B cell (primary cell): ENCODE measurements at regions not wholly inside any gene's neighbourhood (a gene's known extent, or its start where the extent isn't known, plus 50 kb on each side); places are given as distances from the start of the nearest gene placed in this dataset.

Source experiments
- ATAC-seq: fragments of 200-7000 bp; cut with Tn5 transposase; one replicate; pipeline ENCODE4 v1.10.0; 2021; ENCODE audit warnings: low read depth, mild to moderate bottlenecking, moderate number of reproducible peaks, moderate library complexity
- CTCF ChIA-PET: fragments of 350-600 bp; sonication (Branson Sonifier 250); formaldehyde crosslinking; loops from one replicate; lab custom pipeline; 2021; ENCODE audit warnings: antibody characterized with exemption, inconsistent platforms; lab: Charles Lee
- POLR2A ChIA-PET: fragments of 350-600 bp; sonication (Branson Sonifier 250); formaldehyde crosslinking; loops from one replicate; lab custom pipeline; 2021; ENCODE audit warnings: antibody characterized with exemption; lab: Charles Lee
- DNase-seq: peaks from one replicate; pipeline ENCODE4 v3.0.0; 2013
- H2AFZ ChIP-seq: 2 replicates; pipeline ENCODE4 v1.6.1; 2012; ENCODE audit warnings: mild to moderate bottlenecking, low read depth, low read length; ENCODE audit not compliant: insufficient read depth, poor library complexity, severe bottlenecking
- H3K27ac ChIP-seq, 2 donors: 1 replicate in 1 of 2; 2 replicates in 1 of 2; pipeline ENCODE4 v1.5.1; 2012 to 2013; ENCODE audit warnings: low read length in 2 of 2, mild to moderate bottlenecking in 2 of 2, moderate library complexity in 1 of 2
- H3K27me3 ChIP-seq, 4 experiments: fragments of 200-600 bp in 1 of 4; sonication (generic) in 1 of 4; replicated peaks in 1 of 4; 1 replicate in 2 of 4; 2 replicates in 2 of 4; pipeline versions ENCODE4 v1.6.1 to v1.7.0; 2013 to 2016; ENCODE audit warnings: low read length in 3 of 4, mild to moderate bottlenecking in 2 of 4, mixed read lengths in 1 of 4, moderate library complexity in 1 of 4; ENCODE audit not compliant: insufficient read depth in 4 of 4, control insufficient read depth in 3 of 4; ENCODE audit errors: control extremely low read depth in 1 of 4
- H3K36me3 ChIP-seq, 2 experiments: replicated peaks in 1 of 2; 1 replicate in 1 of 2; 2 replicates in 1 of 2; pipeline versions ENCODE4 v1.6.1 to v1.7.1; 2013; ENCODE audit warnings: low read length in 1 of 2; ENCODE audit not compliant: insufficient read depth in 2 of 2, control insufficient read depth in 1 of 2; ENCODE audit errors: control extremely low read depth in 1 of 2, extremely low read depth in 1 of 2
- H3K4me1 ChIP-seq, 2 donors: fragments of 200-600 bp in 1 of 2; sonication (generic) in 1 of 2; 1 replicate in 1 of 2; 2 replicates in 1 of 2; pipeline versions ENCODE4 v1.5.1 to v1.6.1; 2013 to 2017; ENCODE audit warnings: low read length in 2 of 2; ENCODE audit not compliant: control insufficient read depth in 2 of 2, insufficient read depth in 2 of 2
- H3K4me2 ChIP-seq: replicated peaks from 2 replicates; pipeline ENCODE3; 2012; ENCODE audit warnings: mild to moderate bottlenecking, low read depth, low read length; ENCODE audit not compliant: poor library complexity, severe bottlenecking
- H3K4me3 ChIP-seq, 5 experiments: fragments of 200-600 bp in 1 of 5; sonication (generic) in 1 of 5; 1 replicate in 3 of 5; 2 replicates in 2 of 5; pipeline versions ENCODE4 v1.5.1 to v1.7.0; 2011 to 2016; ENCODE audit warnings: low read length in 4 of 5, mild to moderate bottlenecking in 4 of 5, low read depth in 2 of 5, control low read depth in 1 of 5, moderate library complexity in 1 of 5; ENCODE audit not compliant: insufficient read depth in 1 of 5; ENCODE audit errors: control extremely low read depth in 1 of 5, extremely low read depth in 1 of 5
- H3K79me2 ChIP-seq: fragments of 200-600 bp; sonication (generic); one replicate; pipeline ENCODE4 v1.6.0; 2016; ENCODE audit warnings: low read length; ENCODE audit not compliant: control insufficient read depth, insufficient read depth
- H3K9ac ChIP-seq: fragments of 200-600 bp; sonication (generic); 2 replicates; pipeline ENCODE4 v1.6.1; 2017; ENCODE audit warnings: mild to moderate bottlenecking, low read length, moderate library complexity
- H3K9me3 ChIP-seq, 3 donors: one replicate each; pipeline versions ENCODE4 v1.6.1 to v1.7.1; 2013; ENCODE audit warnings: low read length in 2 of 3; ENCODE audit not compliant: control insufficient read depth in 2 of 3, insufficient read depth in 1 of 3; ENCODE audit errors: control extremely low read depth in 1 of 3
- H4K20me1 ChIP-seq: 2 replicates; pipeline ENCODE4 v1.6.0; 2012; ENCODE audit warnings: mild to moderate bottlenecking, low read length; ENCODE audit not compliant: insufficient read depth, control insufficient read depth, poor library complexity, severe bottlenecking
- H3K27ac Mint-ChIP-seq: one replicate; pipeline ENCODE4 v1.8.0; 2021; ENCODE audit warnings: mixed read lengths
- H3K27me3 Mint-ChIP-seq: one replicate; pipeline ENCODE4 v1.8.0; 2021; ENCODE audit warnings: mixed read lengths
- H3K4me1 Mint-ChIP-seq: one replicate; pipeline ENCODE4 v1.8.0; 2021; ENCODE audit warnings: mixed read lengths
- H3K4me3 Mint-ChIP-seq: one replicate; pipeline ENCODE4 v1.8.0; 2021; ENCODE audit warnings: mixed read lengths
- H3K9me3 Mint-ChIP-seq: one replicate; pipeline ENCODE4 v1.8.0; 2022; ENCODE audit warnings: mixed read lengths; ENCODE audit not compliant: insufficient read depth
- CTCF ChIP-seq: fragments of 200-600 bp; IDR thresholded peaks from one replicate; pipeline ENCODE4 v1.8.0; 2022; ENCODE audit warnings: antibody characterized with exemption, mild to moderate bottlenecking
- EZH2 ChIP-seq: IDR thresholded peaks from 2 replicates; pipeline ENCODE4 v1.6.1; 2012; ENCODE audit warnings: borderline replicate concordance, low read depth, mild to moderate bottlenecking, moderate library complexity, low read length; ENCODE audit not compliant: insufficient read depth, poor library complexity, severe bottlenecking
- WGBS: methylation state at CpG from one replicate; pipeline ENCODE4 v1.1.5; 2013; ENCODE audit warnings: missing lambda C conversion rate; ENCODE audit not compliant: insufficient coverage; 5-methylcytosine and 5-hydroxymethylcytosine counted together
- intact Hi-C: fragments of 100-400 bp; cut with micrococcal nuclease; formaldehyde crosslinking; loops from one replicate; pipeline ENCODE4 v1.10.0; 2022

- DNase-seq = no peak
- no peak overlapping the region for H3K27ac ChIP-seq
- peaks cover 0 to 1% (median 0%) of the 10 kb centered on the region in 3 donors for H3K9me3 ChIP-seq
- CTCF ChIA-PET = interaction anchor here (1.4 kb wide), 1 partner anchor 11 kb away, joined by 5 read pairs; no protein-coding TSS in a partner anchor
- H3K9ac ChIP-seq = no peak overlapping the region
- no peak for TF ChIP-seq CTCF
- no peak for TF ChIP-seq EZH2
- ATAC-seq = no peak
- POLR2A ChIA-PET = no interaction called here
- intact Hi-C loops = no loop called here
- peaks cover 26% of the 10 kb centered on the region for H3K27me3 Mint-ChIP-seq
- H3K36me3 ChIP-seq = no peaks in the 10 kb centered on the region
- no peak overlapping the region for H3K4me2 ChIP-seq
- H3K4me1 Mint-ChIP-seq = no peaks in the 10 kb centered on the region
- H3K27me3 ChIP-seq = peaks cover 0 to 4% (median 0%) of the 10 kb centered on the region in 4 experiments
- no peak overlapping the region for H2AFZ ChIP-seq
- WGBS = 100% methylated on average over 2 of the region's 4 CpGs
- H3K4me3 ChIP-seq = no peak overlapping the region
- no peak overlapping the region for H3K4me3 Mint-ChIP-seq
- H3K79me2 ChIP-seq = no peaks in the 10 kb centered on the region
- no peaks in the 10 kb centered on the region for H3K4me1 ChIP-seq
- H4K20me1 ChIP-seq = no peaks in the 10 kb centered on the region
- peaks cover 4% of the 10 kb centered on the region for H3K9me3 Mint-ChIP-seq
- H3K27ac Mint-ChIP-seq = no peak overlapping the region
These were observed 112.1 kb upstream of the ARL4C start for GRCh38 chr2:234608946-234609345.

- intact Hi-C loops = no loop called here
- CTCF ChIA-PET = no interaction called here
- H3K4me3 Mint-ChIP-seq = no peak overlapping the region
- no peak overlapping the region for H3K27ac ChIP-seq
- TF ChIP-seq EZH2 (no peak), CTCF (no peak)
- H3K27me3 ChIP-seq = peaks cover 0 to 4% (median 0%) of the 10 kb centered on the region in 4 experiments
- H3K27me3 Mint-ChIP-seq = peaks cover 26% of the 10 kb centered on the region
- no peaks in the 10 kb centered on the region for H4K20me1 ChIP-seq
- no peaks in the 10 kb centered on the region for H3K4me1 Mint-ChIP-seq
- H3K9ac ChIP-seq = no peak overlapping the region
- H3K4me3 ChIP-seq = no peak overlapping the region
- no peaks in the 10 kb centered on the region for H3K4me1 ChIP-seq
- 81% methylated on average over 6 of the region's 8 CpGs for WGBS
- H3K79me2 ChIP-seq = no peaks in the 10 kb centered on the region
- H3K36me3 ChIP-seq = no peaks in the 10 kb centered on the region
- no peak overlapping the region for H2AFZ ChIP-seq
- no peak overlapping the region for H3K27ac Mint-ChIP-seq
- H3K4me2 ChIP-seq = no peak overlapping the region
- POLR2A ChIA-PET = no interaction called here
- H3K9me3 Mint-ChIP-seq = peaks cover 4% of the 10 kb centered on the region
- ATAC-seq (no peak), DNase-seq (no peak)
- peaks cover 0 to 1% (median 0%) of the 10 kb centered on the region in 3 donors for H3K9me3 ChIP-seq
These were observed 110.8 kb upstream of the ARL4C start for GRCh38 chr2:234607691-234608090.
